OCI-LY3 (cell line): ENCODE measurements at regions not wholly inside any gene's neighbourhood (a gene's known extent, or its start where the extent isn't known, plus 50 kb on each side); places are given as distances from the start of the nearest gene placed in this dataset.

Experiments
- EZH2phosphoT487 ChIP-seq: fragments of 200-600 bp; shearing (Covaris generic); IDR thresholded peaks from 2 replicates; pipeline ENCODE4 v1.6.1; 2018; ENCODE audit warnings: antibody characterized with exemption, mixed run types, low read depth
- TF ChIP-seq, protein P1 (sequence below): fragments of 200-600, 300-600 bp; sonication (generic); IDR thresholded peaks from 2 replicates; pipeline ENCODE4 v1.5.1; 2014; ENCODE audit warnings: antibody characterized with exemption, low read length, low read depth

DNA sequence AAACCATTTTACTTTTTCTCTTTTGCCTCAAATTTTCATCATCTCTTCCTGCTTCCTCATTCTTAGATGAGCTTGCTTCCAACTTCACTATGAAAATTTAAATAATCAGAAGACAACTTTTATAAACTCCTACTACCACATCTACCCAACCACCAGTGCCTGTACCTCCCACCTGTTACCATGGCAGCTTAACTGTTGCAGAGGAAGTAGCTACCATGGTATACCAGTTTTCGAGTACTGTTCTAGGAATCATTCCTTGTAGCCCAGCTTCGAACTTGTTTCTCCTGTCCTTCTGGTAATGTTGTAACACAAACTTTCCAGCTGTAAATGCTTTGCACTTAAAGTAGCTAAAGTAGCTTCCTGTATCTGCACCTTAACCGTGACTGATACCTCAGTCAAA is 266.8 kb upstream of the NREP start:
- TF ChIP-seq, protein P1, sequence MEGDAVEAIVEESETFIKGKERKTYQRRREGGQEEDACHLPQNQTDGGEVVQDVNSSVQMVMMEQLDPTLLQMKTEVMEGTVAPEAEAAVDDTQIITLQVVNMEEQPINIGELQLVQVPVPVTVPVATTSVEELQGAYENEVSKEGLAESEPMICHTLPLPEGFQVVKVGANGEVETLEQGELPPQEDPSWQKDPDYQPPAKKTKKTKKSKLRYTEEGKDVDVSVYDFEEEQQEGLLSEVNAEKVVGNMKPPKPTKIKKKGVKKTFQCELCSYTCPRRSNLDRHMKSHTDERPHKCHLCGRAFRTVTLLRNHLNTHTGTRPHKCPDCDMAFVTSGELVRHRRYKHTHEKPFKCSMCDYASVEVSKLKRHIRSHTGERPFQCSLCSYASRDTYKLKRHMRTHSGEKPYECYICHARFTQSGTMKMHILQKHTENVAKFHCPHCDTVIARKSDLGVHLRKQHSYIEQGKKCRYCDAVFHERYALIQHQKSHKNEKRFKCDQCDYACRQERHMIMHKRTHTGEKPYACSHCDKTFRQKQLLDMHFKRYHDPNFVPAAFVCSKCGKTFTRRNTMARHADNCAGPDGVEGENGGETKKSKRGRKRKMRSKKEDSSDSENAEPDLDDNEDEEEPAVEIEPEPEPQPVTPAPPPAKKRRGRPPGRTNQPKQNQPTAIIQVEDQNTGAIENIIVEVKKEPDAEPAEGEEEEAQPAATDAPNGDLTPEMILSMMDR, result no peak
- TF ChIP-seq EZH2phosphoT487, result no peak
